ENCODE measurements at regions not wholly inside any gene's neighbourhood (a gene's known extent, or its start where the extent isn't known, plus 50 kb on each side); places are given as distances from the start of the nearest gene placed in this dataset.

DNA sequence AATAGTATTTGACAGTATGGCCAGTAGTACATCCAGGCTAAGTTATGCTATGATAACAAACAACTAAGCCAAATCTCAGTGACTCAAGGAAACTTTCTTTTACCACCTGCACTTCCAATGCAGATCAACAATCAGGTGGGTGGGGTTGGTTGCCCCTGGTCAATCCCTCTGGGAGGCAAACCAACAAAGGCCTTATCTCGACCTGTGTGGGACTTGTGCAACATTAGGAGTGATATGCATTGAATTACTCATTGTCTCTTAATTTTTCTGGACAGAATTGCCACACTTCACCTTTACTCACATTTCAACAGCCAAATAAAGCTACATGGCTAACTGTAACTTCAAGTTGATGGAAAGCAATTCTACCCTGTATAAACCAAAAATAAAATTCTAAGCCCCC, 1049.3 kb upstream of the CDH2 start:
- DNase-seq (ENCODE audit: low spot score), result no peak

DNA sequence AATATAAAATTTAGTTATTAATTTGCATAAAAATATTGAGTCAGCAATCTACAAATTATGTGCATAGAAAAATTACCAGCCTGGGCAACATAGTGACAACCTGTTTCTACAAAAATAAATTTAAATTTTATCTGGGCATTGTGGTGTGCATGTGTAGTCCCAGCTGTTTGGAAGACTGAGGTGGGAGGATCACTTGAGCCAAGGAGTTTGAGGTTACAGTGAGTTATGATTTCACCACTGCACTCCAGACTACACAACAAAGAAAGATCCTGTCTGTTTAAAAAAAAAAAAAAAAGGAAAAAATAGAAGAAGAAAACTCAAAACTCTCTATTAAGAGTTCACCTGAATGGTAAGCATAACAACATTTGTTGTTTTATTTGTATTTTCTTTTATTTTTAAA, 1048.4 kb upstream of the CDH2 start:
- no peak for DNase-seq (ENCODE audit: low spot score)

DNA sequence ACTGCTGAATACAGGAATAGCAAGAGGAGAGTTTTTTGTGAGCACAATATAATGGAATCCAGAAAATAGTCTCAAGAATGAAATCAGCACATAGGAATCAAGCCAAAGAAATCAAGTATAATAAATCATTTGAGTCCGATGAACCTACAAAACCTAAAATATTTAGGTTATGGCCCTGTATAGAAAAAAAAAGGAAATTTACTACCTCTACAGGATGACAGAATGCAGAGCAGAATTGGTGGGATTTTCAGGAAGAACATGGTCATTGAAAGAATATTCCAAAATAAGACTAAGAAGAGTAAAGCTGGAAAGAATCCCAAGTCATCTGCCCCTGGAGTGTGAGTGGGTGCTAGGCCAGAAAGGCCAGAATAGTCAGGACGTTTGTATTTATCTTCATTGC, 1041.2 kb upstream of the CDH2 start:
- DNase-seq (ENCODE audit: low spot score), result no peak

DNA sequence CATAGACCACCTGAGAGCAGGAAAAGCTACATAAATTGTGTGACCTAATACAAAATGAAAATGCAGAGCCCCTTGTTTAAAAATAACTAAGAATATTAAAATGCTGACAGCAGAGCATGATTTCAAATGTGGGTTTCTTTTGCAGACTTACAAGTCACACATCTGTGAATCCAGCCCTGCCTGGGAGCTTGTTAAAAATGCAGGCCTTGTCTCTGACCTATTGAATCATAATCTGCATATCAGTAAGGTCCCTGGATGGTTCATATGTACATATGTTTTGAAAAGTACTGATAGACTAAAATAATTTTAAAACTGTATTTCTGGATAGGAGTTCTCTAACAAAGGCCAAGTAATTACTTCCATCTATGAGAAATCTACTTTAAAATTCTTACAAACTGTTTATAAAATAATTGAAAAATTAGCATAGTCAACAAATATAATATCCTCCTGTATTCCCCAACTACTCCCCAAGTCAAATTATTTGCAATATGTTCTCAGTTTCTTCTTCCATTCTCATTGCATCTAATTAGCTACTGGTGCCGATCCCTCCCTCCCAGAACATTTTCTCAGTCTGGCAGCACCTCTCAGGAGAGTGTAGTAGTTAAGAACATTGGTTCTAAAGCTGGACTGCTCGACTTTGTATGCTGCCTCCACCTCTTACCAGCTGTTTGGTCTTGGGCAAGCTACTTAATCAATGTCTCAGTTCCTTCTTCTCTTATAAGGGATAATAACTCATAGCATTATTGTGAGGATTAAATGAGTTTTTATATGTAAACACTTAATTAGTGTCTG, 1040.4 kb upstream of the CDH2 start:
- DNase-seq (ENCODE audit: low spot score), result no peak

- DNase-seq (ENCODE audit: low spot score), result no peak
Measured at GRCh38 chr18:29198834-29199233, 1021.9 kb upstream of the CDH2 start.

DNA sequence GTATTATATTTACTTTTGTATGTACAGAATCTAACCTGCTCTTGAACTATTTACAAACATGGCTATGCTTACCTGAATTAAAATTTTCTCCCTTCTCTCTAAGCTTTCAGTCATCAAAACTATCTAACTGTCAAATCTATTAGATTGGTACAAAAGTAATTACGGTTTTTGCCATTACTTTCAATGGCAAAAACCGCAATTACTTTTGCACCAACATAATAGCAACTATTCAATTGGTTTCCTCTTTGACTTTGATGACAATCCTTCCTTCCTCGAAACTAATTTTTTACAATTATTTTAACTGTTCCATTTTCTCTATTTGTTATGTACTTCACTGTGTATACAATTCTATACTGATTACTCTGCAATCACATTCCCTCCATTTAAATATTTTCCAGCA, 1019.4 kb upstream of the CDH2 start:
- DNase-seq (ENCODE audit: low spot score), result no peak

- DNase-seq (ENCODE audit: low spot score), result no peak
Measured at GRCh38 chr18:29191263-29191662, 1014.3 kb upstream of the CDH2 start.

DNA sequence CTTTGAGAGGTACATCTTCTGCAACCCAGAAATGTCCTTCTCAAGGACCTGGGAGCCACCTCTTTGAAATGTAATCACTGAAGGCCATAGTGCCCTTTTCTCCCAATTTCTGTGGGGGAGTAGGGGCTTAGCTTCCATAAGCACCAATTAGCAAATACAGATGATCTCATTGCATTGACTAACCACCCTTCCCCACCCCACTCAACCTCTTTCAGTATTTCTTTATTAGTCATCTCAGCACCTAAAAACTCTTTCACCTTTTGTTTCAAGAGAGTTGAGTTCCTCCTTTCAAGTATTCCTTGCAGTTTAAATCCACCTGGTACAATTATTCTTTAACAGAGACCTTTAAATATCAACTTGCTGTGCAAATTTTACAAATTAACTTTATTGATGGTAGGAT, 1011.8 kb upstream of the CDH2 start:
- no peak for DNase-seq (ENCODE audit: low spot score)

GRCh38 chr18:29185801-29186200, 1008.9 kb upstream of the CDH2 start:
- no peak for DNase-seq (ENCODE audit: low spot score)

DNA sequence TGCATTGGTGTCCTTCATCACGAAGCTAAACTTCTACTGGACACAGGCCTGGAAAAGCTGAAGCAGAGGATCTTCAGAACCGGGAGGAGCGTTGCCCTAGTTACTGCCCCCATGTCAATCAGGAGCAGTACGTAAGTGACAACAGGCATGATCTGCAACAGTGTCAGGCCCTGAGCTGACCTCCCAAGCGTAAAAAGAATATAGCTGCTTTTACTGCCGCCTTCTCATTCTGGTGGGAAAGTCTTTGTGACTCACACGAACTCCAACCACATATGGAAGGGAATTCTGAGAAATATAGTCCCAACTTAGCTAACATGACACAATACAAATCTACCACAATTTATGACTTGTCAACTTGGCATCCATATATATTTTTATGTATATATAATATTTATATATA, 1007.7 kb upstream of the CDH2 start:
- DNase-seq (ENCODE audit: low spot score), result no peak

DNA sequence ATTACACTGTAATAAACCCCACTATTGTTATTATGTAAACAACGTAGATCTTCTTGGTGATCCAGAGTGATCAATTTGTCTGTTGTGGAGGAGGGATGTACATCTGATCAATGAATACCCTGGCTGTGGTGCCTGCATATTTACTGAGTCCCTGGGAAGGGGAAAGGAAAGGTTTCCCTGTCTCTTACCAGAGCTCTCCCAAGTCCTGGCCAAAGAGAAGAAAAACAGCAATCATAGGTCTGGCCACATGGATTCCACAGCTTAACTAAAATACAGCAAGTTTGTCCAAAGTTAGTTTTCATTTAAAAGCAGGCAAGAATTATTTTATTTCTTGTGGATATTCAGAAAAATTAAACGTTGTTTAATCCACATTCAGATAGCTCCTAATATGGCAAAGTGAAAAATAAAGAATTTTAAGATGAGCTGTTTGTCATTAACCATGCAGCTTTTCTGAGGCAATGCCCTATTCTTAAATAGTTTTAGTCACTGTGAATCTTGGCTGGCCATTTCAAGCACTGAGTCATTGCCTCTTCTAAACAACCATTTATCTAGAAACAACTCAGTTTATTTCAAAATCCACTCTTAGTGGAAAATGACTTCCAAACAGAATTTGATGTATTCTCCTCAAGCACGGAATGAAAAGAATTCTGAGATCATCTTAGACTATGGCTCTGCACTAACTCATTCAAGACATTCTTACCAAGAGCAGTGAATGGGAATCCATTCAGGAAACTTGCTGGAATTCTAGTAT, 1004.4 kb upstream of the CDH2 start:
- DNase-seq (ENCODE audit: low spot score), result no peak

DNA sequence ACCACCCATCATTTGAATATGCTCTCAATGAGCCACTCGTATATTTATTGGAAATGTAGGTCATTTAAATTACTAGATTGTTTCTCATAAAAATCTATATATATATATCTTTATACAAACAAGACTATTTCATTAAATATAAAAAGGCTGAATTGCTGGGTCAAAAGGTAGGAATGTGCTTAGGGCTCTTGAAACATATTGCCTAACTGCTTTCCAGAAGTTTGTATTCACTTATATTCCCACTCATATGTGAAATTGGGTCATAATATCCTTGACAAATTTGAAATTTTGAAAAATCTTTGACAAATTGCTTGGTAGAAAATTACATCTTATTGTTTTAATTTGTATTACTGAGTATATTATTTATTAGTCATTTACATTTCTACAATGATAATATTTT, 999.8 kb upstream of the CDH2 start:
- DNase-seq (ENCODE audit: low spot score), result no peak

DNA sequence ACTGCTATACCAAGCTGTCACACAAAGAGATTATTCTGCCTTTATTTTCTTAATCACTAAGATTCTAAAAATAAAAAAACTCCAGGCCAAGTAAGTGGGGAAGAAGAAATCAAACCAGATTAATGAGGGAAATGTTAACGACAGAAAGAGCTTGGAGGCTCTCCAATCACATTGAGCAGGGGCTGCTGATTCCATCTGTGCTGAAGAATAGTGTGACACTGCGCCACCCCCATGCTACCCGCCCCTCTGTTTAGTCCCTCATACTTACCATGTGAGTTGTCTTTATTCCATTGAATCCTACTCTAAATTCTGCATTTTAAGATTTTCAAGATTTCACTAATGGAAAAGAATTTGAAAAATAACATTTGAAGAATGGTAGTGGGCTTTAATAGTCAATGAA, 998.0 kb upstream of the CDH2 start:
- DNase-seq (ENCODE audit: low spot score), result no peak

- no peak for DNase-seq (ENCODE audit: low spot score)
Measured at GRCh38 chr18:29172756-29173067, 995.8 kb upstream of the CDH2 start.

GRCh38 chr18:29171892-29172755, 995.2 kb upstream of the CDH2 start:
- DNase-seq (ENCODE audit: low spot score), result no peak

DNA sequence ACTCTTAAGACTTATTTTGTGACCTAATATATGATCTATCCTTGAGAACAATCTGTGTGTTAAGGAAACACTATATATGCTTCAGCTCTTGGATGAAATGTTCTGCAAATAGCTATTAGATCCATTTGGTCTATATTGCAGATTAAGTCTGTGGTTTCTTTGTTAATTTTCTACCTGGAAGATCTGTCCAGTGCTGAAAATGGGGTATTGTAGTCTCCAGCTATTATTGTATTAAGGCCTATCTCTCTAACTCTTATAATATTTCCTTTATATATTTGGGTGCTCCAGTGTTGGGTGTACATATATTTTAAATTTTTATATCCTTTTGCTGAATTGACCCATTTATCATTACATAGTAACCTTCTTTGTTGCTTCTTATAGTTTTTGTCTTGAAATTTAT, 992.7 kb upstream of the CDH2 start:
- DNase-seq (ENCODE audit: low spot score), result no peak

DNA sequence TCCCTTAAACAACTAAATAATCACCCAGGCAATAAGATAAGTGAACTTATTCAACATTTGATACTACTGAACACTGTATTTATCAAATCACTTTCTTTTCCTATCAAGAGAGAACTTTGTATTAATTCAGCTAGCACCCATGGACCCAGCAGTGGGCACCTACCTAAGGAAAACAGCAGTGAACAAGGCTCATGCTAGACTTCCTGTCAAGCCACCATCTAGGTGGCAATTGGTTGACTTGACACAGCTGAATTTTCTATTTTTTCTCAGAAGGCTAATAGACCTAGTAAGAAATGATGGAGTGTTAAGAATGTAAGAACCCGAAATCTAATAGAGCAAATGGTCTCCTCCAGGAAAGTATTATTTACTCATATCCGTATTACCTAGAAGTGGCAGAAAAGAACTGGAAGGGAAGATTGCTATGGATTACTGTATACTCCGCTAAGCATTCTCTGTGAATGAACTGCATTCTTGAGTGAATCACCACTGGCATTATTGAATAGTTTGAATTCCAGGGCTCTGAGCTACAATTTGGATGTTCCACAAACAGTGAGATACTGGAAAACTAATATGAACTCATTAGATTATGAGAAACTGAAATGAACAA, 988.2 kb upstream of the CDH2 start:
- no peak for DNase-seq (ENCODE audit: low spot score)

- DNase-seq (ENCODE audit: low spot score), result no peak
Measured at GRCh38 chr18:29164020-29164706, 987.2 kb upstream of the CDH2 start.

DNA sequence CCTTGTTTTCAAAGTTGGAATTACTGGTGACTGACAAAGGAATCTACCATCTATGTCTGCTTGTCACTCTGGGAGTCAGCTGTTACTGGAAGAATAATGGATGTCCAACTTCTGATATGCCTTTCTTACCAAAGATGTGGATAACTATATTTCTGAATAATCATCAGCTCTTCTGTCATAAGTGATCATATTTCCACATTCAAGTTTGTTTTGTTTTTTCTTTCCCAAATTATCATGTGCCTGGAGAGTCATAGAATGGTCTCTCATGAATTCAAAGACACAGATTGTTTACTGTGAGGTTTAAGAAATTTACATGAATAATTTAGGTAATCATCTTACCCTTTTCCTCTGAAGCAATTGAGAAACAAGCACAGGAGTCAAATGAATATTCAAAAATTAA, 986.7 kb upstream of the CDH2 start:
- no peak for DNase-seq (ENCODE audit: low spot score)

DNA sequence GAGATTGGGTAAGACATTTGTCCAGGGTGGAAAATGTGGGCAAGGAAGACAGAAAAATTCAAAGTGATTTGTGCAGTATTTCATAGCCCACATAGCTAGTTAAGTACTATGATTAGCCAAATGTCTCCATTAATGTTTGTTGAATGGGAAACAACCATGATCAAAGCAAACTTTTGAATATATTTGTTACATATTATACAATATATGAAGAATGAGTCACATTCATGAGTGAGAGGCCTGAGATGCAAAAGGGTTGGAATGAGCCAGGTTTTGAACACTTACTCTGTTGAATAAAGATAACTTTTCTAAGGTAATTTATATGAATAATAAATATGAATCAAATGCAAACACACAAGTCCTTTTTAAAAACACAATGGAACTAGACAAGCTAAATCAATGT, 984.5 kb upstream of the CDH2 start:
- DNase-seq (ENCODE audit: low spot score), result no peak

DNA sequence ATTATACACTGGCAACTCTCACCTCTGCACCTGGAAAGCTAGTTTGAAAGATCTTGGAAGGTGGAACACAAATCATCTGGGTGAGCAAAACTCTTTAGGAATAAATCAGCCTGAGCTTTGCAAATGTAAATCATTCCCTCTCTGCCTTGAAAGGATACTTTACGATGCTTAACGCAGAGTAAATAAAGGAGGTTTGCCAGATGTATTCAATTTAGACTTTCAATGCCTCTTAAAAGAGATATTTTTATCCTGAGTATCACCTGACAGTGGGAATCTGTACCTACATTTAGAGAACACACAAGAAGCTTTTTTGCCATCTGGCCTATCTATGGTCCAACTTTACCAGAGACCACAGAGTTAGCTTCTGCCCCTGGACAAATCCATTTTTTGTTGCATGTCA, 983.2 kb upstream of the CDH2 start:
- no peak for DNase-seq (ENCODE audit: low spot score)

- DNase-seq (ENCODE audit: low spot score), result no peak
Measured at GRCh38 chr18:29157905-29158304, 981.0 kb upstream of the CDH2 start.
